CD4-positive, alpha-beta T cell treated with Interleukin-17A for 1 hour (primary cell): ENCODE measurements at regions not wholly inside any gene's neighbourhood (a gene's known extent, or its start where the extent isn't known, plus 50 kb on each side); places are given as distances from the start of the nearest gene placed in this dataset.
"Not testable (repeated sequence)": the region's sequence is repeated elsewhere in the genome, so short reads cannot be mapped to it uniquely, and the experiment has no call there.

Experiments
- DNase-seq: peaks from one replicate; pipeline ENCODE4 v3.0.0-alpha.2; 2020

DNA sequence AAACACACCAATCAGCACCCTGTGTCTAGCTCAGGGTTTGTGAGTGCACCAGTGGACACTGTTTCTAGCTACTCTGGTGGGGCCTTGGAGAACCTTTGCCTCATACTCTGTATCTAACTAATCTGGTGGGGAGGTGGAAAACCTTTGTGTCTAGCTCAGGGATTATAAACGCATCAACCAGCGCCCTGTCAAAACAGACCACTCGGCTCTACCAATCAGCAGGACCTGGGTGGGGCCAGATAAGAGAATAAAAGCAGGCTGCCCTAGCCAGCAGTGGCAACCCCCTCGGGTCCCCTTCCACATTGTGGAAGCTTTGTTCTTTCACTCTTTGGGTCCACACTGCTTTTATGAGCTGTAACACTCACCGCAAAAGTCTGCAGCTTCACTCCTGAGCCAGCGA is 121.8 kb downstream of the FSCB start:
- not testable (repeated sequence) for DNase-seq

GRCh38 chr14:44384601-44385293 is 122.3 kb downstream of the FSCB start:
- not testable (repeated sequence) for DNase-seq

- DNase-seq: no peak
These were observed 123.0 kb downstream of the FSCB start for GRCh38 chr14:44384093-44384492.

GRCh38 chr14:44383636-44384035 is 123.4 kb downstream of the FSCB start:
- no peak for DNase-seq

- no peak for DNase-seq
These were observed 127.6 kb downstream of the FSCB start for GRCh38 chr14:44379292-44379977.

GRCh38 chr14:44374906-44375305 is 132.2 kb downstream of the FSCB start:
- DNase-seq: no peak

DNA sequence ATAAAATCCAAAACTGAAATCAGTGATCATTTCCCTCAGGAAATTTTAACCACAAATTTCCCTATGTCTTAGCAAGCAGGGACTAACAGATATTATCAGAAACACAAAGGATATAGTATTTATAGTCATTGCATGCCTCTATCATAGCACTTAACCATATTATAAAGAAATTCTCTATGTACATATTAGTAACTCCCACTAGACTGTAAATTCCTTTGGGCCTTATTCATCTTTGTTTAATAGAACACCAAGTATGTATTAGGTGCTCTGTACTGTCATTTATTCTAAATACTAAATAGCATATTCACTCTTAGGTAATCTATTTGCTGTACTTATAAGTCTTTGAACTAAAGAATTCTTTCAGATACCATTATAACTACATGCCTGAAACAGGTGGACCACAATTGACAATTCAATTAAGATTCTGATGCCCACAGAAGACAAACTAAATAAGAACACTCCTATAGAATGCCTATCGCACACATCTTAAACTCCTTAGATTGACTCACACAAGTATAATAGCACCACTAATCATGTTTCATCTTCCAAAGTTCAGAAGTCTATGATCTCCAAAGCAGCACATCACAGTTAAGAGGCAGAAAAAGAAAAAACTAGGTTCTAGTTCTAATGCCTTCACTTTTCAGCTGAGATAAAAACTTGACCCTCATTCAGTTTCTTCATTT is 134.1 kb downstream of the FSCB start:
- DNase-seq: no peak

GRCh38 chr14:44372231-44372630 is 134.9 kb downstream of the FSCB start:
- no peak for DNase-seq

GRCh38 chr14:44370727-44371126 is 136.4 kb downstream of the FSCB start:
- DNase-seq: no peak

DNA sequence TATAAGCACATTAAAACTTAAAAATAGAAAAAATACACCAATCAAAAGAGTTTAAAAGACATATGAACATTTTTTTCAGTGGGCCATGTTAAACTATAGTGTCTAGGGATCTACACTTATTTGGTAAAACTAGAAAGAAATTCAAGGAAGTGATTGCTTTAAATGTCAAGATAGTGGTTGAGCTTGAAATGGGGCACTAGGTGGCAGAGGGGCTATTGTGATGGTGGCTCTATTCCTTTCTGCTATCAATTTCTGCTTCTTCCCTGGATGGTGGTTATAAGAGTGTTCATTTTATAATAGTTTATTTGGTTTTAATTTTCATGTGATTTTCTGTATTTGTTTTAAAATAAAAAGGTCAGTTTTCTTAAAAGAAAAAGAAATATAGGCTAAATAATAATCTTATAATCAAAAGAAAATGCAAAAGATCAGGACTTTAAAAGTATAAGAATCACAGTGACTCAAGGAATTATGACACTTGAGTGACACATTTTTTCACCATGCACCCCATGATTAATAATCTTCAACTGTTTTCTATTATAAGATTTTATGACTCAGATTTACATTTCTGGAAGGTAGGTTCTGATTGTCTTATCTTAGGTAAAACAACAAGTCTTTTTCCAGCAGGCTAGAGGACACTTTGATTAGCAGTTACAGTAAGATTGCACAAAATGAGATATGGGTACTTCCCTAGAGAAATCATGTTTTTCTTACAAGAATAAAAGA is 137.5 kb downstream of the FSCB start:
- no peak for DNase-seq

DNA sequence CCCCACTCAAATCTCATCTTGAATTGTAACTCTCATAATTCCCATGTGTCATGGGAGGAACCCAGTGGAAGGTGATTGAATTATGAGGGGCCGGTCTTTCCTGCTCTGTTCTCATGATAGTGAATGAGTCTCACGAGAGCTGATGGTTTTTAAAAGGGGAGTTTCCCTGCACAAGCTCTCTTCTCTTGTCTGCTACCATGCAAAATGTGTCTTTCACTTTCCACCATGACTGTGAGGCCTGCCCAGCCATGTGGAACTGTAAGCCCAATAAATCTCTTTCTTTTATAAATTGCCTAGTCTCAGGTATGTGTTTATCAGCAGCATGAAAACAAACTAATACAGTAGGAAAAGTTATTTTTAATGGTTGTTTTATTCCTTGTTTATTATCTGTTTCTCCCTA is 146.0 kb downstream of the FSCB start:
- DNase-seq: no peak

GRCh38 chr14:44353805-44354204 is 153.3 kb downstream of the FSCB start:
- no peak for DNase-seq

- no peak for DNase-seq
These were observed 154.9 kb downstream of the FSCB start for GRCh38 chr14:44352201-44352600.

DNA sequence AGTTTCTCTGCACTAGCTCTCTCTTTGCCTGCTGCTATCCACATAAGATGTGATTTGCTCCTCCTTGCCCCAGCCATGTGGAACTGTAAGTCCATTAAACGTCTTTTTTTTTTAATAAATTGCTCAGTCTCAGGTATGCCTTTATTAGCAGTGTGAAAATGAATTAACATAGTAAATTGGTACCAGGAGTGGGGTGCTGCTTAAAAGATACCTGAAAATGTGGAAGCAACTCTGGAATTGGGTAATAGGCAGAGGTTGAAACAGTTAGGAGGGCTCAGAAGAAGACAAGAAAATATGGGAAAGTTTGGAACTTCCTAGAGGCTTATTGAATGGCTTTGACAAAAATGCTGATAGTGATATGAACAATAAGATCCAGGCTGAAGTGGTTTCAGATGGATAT is 159.8 kb downstream of the FSCB start:
- DNase-seq: no peak

- DNase-seq: no peak
These were observed 166.0 kb downstream of the FSCB start for GRCh38 chr14:44341116-44341515.

GRCh38 chr14:44339862-44340261 is 167.2 kb downstream of the FSCB start:
- no peak for DNase-seq

GRCh38 chr14:44339231-44339630 is 167.9 kb downstream of the FSCB start:
- DNase-seq: no peak

DNA sequence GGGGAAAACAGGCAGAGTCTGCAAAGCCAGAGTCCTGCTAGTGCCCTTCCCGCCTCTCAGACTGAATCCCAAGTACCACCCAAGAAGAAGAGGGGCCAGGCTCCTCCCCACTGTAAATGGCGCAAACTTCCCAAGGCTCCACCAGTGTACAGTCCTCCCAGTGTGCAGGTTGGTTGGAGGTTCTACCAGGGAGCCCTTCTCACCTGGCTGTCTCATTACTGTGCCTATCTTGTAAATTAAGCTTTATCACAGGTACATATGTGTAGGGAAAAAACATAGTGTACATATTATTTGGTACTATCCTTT is 189.7 kb downstream of the FSCB start:
- no peak for DNase-seq

DNA sequence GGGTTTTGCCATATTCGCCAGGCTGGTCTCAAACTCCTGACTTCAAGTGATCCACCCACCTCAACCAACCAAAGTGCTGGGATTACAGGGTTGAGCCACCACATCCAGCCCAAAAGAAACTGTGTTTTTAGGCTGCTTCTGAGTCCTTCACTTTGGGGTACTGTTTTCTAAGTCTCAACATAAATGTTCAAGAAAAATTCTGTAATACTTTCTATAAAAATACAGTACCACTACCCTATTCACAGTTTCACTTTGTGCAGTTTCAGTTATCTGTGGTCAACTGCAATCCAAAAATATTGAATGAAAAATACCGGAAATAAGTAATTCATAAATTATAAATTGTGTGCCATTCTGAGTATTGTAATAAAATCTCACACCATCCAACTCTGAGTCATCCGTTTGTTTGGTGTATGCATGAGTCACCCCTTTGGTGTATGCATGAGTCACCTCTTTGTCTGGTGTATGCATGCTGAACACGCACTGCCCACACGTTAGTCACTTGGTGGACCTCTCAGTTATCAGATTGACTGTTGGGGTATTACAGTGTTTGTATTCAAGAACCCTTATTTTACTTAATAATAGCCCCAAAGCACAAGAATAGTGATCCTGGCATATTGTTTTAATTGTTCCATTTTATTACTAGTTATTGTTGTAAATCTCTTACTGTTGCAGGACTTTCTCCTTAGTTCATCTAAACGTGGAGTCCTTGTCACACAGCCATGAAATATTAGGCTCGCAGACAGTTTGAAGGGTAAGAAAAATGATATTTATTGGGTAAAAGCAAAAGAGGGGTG is 190.2 kb downstream of the FSCB start:
- no peak for DNase-seq

- DNase-seq: no peak
These were observed 197.8 kb downstream of the FSCB start for GRCh38 chr14:44309331-44309730.

GRCh38 chr14:44300916-44301315 is 206.2 kb downstream of the FSCB start:
- DNase-seq: no peak

DNA sequence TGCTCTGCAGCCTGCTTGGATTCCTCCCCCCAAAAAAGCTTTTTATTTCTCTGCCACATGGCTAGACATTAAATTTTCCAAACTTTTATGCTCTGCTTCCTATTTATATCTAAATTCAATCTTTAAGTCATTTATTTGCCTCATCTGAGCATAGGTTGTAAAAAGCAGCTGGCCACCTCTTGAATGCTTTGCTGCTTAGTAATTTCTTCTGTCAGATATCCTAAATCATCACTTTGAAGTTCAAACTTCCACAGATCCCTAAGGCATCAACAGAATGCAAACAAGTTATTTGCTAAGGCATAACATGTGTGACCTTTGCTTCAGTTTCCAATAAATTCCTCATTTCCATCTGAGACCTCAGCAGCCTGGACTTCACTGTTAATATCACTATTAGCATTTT is 209.6 kb downstream of the FSCB start:
- no peak for DNase-seq

DNA sequence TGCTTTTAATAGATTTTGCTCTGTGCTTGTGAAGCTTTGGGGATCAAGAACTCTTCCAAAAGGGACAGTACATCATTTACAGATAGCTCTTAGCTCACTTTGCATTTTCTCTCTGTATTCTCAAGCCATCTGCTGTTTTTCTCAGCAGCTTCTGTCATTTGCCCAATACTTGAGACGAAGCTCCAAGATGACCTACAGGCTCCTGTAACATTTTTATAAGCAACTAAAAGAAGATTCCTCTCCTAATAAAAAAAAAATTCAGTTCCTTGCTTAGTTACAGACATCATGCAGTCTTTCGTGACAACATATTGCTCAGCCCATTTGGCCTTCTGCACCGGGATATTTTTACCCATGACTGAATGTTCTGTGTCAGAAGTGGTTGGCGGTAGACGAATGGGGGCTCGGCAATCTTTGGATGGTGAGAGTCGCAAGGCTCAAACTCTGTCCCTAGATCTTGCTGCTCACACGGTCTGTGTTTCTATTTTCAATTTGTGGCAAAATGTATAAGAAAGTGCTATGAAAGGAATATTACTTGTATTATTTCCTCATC is 215.6 kb downstream of the FSCB start:
- no peak for DNase-seq
